22Rv1 (cell line): ENCODE measurements at regions not wholly inside any gene's neighbourhood (a gene's known extent, or its start where the extent isn't known, plus 50 kb on each side); places are given as distances from the start of the nearest gene placed in this dataset.

Source experiments
- ZFX ChIP-seq: fragments of 450-650 bp; IDR thresholded peaks from 2 replicates; pipeline ENCODE4 v1.6.1; 2017; ENCODE audit warnings: antibody characterized with exemption, borderline replicate concordance
- TF ChIP-seq, protein P1 (sequence below): fragments of 450-650 bp; IDR thresholded peaks from 2 replicates; pipeline ENCODE4 v1.5.1; 2017; ENCODE audit warnings: mild to moderate bottlenecking

DNA sequence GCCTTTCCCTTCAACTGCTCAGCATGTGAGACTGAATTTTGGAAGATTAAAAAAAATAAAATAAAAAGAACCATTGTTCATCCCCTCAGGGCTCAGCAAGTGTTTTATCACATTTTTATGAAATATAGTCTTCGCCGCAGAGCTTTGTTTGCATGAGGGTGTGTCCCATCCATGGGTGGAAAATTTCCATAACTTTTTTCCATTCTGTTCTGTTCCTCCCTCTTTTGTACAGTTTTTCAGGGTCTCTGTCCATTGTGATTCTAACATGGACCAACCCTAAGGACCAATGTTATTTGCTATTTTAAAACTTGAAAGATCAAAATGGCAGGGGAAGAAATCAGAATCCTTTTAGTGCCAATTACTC is 213.3 kb upstream of the SGK1 start:
- TF ChIP-seq, protein P1, sequence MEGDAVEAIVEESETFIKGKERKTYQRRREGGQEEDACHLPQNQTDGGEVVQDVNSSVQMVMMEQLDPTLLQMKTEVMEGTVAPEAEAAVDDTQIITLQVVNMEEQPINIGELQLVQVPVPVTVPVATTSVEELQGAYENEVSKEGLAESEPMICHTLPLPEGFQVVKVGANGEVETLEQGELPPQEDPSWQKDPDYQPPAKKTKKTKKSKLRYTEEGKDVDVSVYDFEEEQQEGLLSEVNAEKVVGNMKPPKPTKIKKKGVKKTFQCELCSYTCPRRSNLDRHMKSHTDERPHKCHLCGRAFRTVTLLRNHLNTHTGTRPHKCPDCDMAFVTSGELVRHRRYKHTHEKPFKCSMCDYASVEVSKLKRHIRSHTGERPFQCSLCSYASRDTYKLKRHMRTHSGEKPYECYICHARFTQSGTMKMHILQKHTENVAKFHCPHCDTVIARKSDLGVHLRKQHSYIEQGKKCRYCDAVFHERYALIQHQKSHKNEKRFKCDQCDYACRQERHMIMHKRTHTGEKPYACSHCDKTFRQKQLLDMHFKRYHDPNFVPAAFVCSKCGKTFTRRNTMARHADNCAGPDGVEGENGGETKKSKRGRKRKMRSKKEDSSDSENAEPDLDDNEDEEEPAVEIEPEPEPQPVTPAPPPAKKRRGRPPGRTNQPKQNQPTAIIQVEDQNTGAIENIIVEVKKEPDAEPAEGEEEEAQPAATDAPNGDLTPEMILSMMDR = no peak
- TF ChIP-seq ZFX = no peak
